ENCODE measurements at regions not wholly inside any gene's neighbourhood (a gene's known extent, or its start where the extent isn't known, plus 50 kb on each side); places are given as distances from the start of the nearest gene placed in this dataset.

DNA sequence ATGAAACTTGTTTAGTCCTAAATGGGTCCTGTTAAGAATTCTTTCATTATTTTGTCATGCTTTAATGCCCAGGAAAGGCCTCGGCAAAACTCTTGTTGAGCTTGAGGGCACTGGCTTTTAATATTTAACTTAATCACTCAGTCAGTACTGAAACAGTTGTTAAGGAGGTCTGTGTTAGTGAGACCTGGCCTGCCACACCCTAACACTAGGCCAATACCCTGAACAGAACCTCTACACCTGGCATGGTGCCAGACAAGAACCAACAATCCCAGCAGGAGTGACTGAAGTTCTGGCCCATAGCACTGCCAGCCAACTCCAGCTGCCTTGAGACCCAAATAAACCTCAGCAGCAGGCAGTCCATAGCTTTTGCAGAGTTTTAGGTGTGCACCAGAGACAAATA is 85.7 kb upstream of the ITM2A start:
- DNase-seq (ENCODE audit: low read depth): no peak
- no peak overlapping the region for H3K4me3 ChIP-seq (ENCODE audit: low read depth, low read length)
- TF ChIP-seq CTCF (IDR thresholded peaks at IDR 0.05; ENCODE audit: insufficient read depth, low read depth, low read length): no peak

- TF ChIP-seq CTCF (IDR thresholded peaks at IDR 0.05; ENCODE audit: insufficient read depth, low read depth, low read length): no peak
- H3K4me3 ChIP-seq (ENCODE audit: low read depth, low read length): no peak overlapping the region
- no peak for DNase-seq (ENCODE audit: low read depth)
Observed at GRCh38 chrX:79444694-79445210, 77.6 kb upstream of the ITM2A start.

DNA sequence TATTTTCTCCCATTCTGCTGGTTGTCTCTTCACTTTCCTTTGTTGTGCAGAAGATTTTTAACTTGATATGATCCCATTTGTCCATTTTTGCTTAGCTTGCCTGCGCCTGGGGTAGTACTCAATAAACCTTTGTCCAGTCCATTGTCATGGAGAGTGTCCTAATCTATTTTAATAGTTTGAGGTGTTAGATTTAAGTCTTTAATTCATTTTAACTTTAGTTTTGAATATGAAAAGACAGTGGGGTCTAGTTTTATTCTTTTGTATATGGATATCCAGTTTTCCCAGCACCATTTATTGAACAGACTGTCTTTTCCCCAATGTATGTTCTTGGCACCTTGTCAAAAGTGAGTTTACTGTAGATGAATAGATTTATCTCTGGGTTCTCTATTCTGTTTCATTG is 76.0 kb upstream of the ITM2A start:
- TF ChIP-seq CTCF (IDR thresholded peaks at IDR 0.05; ENCODE audit: insufficient read depth, low read depth, low read length): no peak
- no peak for DNase-seq (ENCODE audit: low read depth)
- H3K4me3 ChIP-seq (ENCODE audit: low read depth, low read length): no peak overlapping the region

DNA sequence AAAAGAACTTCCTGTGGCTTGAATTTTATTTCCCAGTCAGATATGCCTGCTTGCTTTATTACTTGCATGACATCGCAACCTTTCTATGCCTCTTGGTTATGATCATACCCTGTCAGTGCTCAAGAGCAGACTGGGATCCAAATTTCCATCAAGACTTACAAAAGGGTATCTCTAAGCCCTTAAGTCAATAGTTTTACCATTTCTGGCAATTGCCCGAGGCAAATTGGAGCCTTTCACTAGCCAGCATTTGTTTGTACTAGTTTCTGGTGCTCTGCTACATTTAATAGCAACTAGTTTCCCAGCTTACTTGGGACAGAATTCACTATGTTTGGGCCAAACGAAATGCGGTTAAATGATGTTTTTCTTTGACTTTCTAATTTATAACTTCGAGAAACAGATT is 73.2 kb upstream of the ITM2A start:
- DNase-seq (ENCODE audit: low read depth): no peak

More for the DNA sequence above, 73.2 kb upstream of the ITM2A start:
- H3K4me3 ChIP-seq (ENCODE audit: low read depth, low read length): no peak overlapping the region
- no peak for TF ChIP-seq CTCF (IDR thresholded peaks at IDR 0.05; ENCODE audit: insufficient read depth, low read depth, low read length)

Measured in fibroblast of villous mesenchyme (primary cell).